HL-60 (cell line): ENCODE measurements at regions not wholly inside any gene's neighbourhood (a gene's known extent, or its start where the extent isn't known, plus 50 kb on each side); places are given as distances from the start of the nearest gene placed in this dataset.

ENCODE experiments used
- DNase-seq, 2 experiments: peaks; one replicate each; pipeline ENCODE4 v3.0.0-alpha.2; 2010 to 2020; ENCODE audit warnings: low read depth in 1 of 2, low spot score in 1 of 2
- H3K27ac ChIP-seq: fragments of 250-450 bp; sonication (Bioruptor Pico); replicated peaks from 2 replicates; pipeline ENCODE4 v1.5.1; 2020; ENCODE audit warnings: mild to moderate bottlenecking, moderate library complexity
- H3K27me3 ChIP-seq: fragments of 250-450 bp; sonication (Bioruptor Pico); 2 replicates; pipeline ENCODE4 v1.5.1; 2021; ENCODE audit warnings: mild to moderate bottlenecking, moderate library complexity; ENCODE audit not compliant: insufficient read depth, poor library complexity, severe bottlenecking
- H3K4me3 ChIP-seq: replicated peaks from 2 replicates; pipeline ENCODE4 v1.5.1; 2011; ENCODE audit warnings: mild to moderate bottlenecking, control low read depth, low read length; ENCODE audit not compliant: insufficient read depth
- CTCF ChIP-seq: IDR thresholded peaks from one replicate; pipeline ENCODE4 v1.5.1; 2011; ENCODE audit warnings: low read length, control low read depth, inconsistent platforms; ENCODE audit not compliant: insufficient read depth
- GABPA ChIP-seq: IDR thresholded peaks from 2 replicates; pipeline ENCODE4 v1.6.1; 2012; ENCODE audit warnings: low read depth
- POLR2AphosphoS5 ChIP-seq: IDR thresholded peaks from 2 replicates; pipeline ENCODE4 v1.6.1; 2012; ENCODE audit warnings: low read depth
- REST ChIP-seq: IDR thresholded peaks from 2 replicates; pipeline ENCODE4 v1.6.1; 2012; ENCODE audit warnings: low read depth; ENCODE audit not compliant: insufficient replicate concordance
- SPI1 ChIP-seq: IDR thresholded peaks from 2 replicates; pipeline ENCODE4 v1.6.1; 2012; ENCODE audit warnings: low read depth, mild to moderate bottlenecking, borderline replicate concordance

DNA sequence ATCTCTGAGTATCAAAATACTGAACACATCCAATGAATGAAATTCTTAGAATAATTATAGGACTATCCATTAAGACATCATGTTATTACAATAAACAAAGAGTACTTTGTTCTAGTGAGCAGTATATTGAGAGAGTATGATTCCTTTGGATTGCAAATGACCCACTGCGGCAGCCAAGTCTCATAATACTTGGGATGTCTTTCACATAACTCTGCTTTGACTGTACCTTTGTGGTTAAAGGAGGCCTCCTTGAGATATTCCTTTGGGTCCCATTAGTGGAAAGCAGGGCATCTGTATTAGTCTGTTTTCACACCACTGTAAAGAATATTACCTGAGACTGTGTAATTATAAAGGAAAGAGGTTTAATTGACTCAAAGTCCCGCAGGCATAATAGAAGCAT is 593.8 kb downstream of the TRHDE start:
- TF ChIP-seq POLR2AphosphoS5 (no peak), CTCF (no peak), SPI1 (no peak), GABPA (no peak), REST (no peak)
- DNase-seq, result no peak
- Histone ChIP-seq H3K4me3 (no peak overlapping the region), H3K27me3 (no peaks in the 10 kb centered on the region), H3K27ac (no peak overlapping the region)

DNA sequence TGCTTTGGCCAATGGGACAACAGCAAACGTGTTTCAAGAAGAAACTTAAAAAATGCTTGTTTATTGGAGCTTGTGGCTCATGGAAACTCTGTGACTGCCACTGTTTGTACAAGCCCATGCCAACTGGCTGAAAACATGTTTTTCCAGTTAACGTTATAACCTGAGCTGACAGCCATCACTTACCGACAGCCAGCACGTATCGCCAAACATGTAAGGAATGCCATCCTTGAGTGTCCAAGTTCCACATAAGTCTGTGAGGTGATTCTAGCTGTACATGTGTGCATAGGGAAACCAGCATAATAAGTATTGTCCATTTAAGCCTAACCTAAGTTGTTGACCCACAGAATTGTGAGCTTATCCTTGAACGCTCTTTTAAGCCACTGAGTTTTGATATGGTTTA is 596.9 kb downstream of the TRHDE start:
- Histone ChIP-seq H3K27me3 (no peaks in the 10 kb centered on the region), H3K4me3 (no peak overlapping the region), H3K27ac (no peak overlapping the region)
- TF ChIP-seq POLR2AphosphoS5 (no peak), REST (no peak), SPI1 (no peak), CTCF (no peak), GABPA (no peak)
- no peak for DNase-seq

GRCh38 chr12:72872238-72872887 is 600.2 kb downstream of the TRHDE start:
- DNase-seq, result no peak
- Histone ChIP-seq H3K4me3 (no peak overlapping the region), H3K27ac (no peak overlapping the region), H3K27me3 (no peaks in the 10 kb centered on the region)
- TF ChIP-seq REST, result no peak
- TF ChIP-seq CTCF, result no peak
- no peak for TF ChIP-seq GABPA
- TF ChIP-seq POLR2AphosphoS5, result no peak
- TF ChIP-seq SPI1, result no peak
